ENCODE measurements at regions not wholly inside any gene's neighbourhood (a gene's known extent, or its start where the extent isn't known, plus 50 kb on each side); places are given as distances from the start of the nearest gene placed in this dataset.

DNA sequence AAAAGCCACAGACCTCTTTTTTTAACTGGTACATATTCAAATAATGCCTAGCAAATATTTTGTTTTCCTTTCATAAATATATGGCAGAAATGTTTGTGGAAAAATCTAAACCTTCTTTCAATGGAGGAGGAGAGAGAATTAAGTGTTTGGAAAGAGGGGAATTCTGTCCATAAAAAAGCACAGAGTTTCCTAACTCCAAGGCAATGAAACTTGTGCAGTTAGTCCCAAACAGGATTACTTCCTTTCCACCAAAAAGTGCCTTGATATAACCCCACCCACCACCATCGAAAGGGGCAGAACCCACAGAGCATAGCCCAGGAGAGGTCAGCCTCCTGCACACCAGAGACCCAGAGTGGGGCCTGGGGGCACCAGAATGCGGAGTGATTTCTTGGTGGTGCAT is 106.3 kb downstream of the OGFRL1 start:
- TF ChIP-seq, protein P1, sequence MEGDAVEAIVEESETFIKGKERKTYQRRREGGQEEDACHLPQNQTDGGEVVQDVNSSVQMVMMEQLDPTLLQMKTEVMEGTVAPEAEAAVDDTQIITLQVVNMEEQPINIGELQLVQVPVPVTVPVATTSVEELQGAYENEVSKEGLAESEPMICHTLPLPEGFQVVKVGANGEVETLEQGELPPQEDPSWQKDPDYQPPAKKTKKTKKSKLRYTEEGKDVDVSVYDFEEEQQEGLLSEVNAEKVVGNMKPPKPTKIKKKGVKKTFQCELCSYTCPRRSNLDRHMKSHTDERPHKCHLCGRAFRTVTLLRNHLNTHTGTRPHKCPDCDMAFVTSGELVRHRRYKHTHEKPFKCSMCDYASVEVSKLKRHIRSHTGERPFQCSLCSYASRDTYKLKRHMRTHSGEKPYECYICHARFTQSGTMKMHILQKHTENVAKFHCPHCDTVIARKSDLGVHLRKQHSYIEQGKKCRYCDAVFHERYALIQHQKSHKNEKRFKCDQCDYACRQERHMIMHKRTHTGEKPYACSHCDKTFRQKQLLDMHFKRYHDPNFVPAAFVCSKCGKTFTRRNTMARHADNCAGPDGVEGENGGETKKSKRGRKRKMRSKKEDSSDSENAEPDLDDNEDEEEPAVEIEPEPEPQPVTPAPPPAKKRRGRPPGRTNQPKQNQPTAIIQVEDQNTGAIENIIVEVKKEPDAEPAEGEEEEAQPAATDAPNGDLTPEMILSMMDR (IDR thresholded peaks at IDR 0.05; ENCODE audit: low read depth, low read length), result no peak
- no peak for TF ChIP-seq EZH2phosphoT487 (IDR thresholded peaks at IDR 0.05; ENCODE audit: low read depth)
